ENCODE measurements at regions not wholly inside any gene's neighbourhood (a gene's known extent, or its start where the extent isn't known, plus 50 kb on each side); places are given as distances from the start of the nearest gene placed in this dataset.

GRCh38 chr2:122203523-122203922 lies 448.1 kb downstream of the TSN start:
- TF ChIP-seq CTCF (conservative IDR thresholded peaks at IDR 0.05) (no peak), EZH2 (IDR thresholded peaks at IDR 0.05; ENCODE audit: low read depth) (no peak)

All from PC-9 (cell line).